ENCODE measurements at regions not wholly inside any gene's neighbourhood (a gene's known extent, or its start where the extent isn't known, plus 50 kb on each side); places are given as distances from the start of the nearest gene placed in this dataset.
A peak's percentile ranks its signal among the peaks of the same experiment; 100 is the strongest.
"Not testable (repeated sequence)": the region's sequence is repeated elsewhere in the genome, so short reads cannot be mapped to it uniquely, and the experiment has no call there.

- CTCF ChIA-PET, result interaction anchor here (0.9 kb wide), 1 partner anchor 1401 kb away, joined by 3 read pairs; no protein-coding TSS in a partner anchor
- TF ChIP-seq FOXM1 (IDR thresholded peaks at IDR 0.05; ENCODE audit: borderline replicate concordance), result no peak
- TF ChIP-seq ARNT (IDR thresholded peaks at IDR 0.05), result no peak
- no peak for TF ChIP-seq FOXK2 (IDR thresholded peaks at IDR 0.05)
- TF ChIP-seq ZNF384 (IDR thresholded peaks at IDR 0.05), result no peak
- TF ChIP-seq CTBP1 (IDR thresholded peaks at IDR 0.05; ENCODE audit: borderline replicate concordance), result no peak
- TF ChIP-seq BHLHE40 (IDR thresholded peaks at IDR 0.05; ENCODE audit: borderline replicate concordance), result no peak
- TF ChIP-seq HDGF (IDR thresholded peaks at IDR 0.05; ENCODE audit: borderline replicate concordance), result no peak
- TF ChIP-seq LEF1 (IDR thresholded peaks at IDR 0.05; ENCODE audit: borderline replicate concordance), result no peak
- no peak for TF ChIP-seq TARDBP (IDR thresholded peaks at IDR 0.05)
- TF ChIP-seq SUZ12 (IDR thresholded peaks at IDR 0.05), result no peak
- DNase-seq (ENCODE audit: extremely low spot score), result no peak
- POLR2A ChIA-PET, result no interaction called here
Measured at GRCh38 chr13:83794583-83794982, 87.7 kb downstream of the SLITRK1 start.

- peak; percentile 62 for DNase-seq (ENCODE audit: extremely low spot score)
- POLR2A ChIA-PET, result no interaction called here
Measured at GRCh38 chr13:83780227-83780626, 102.0 kb downstream of the SLITRK1 start.

GRCh38 chr13:83773961-83774360, 108.3 kb downstream of the SLITRK1 start:
- TF ChIP-seq PKNOX1 (IDR thresholded peaks at IDR 0.05) (no peak), FOXM1 (IDR thresholded peaks at IDR 0.05; ENCODE audit: borderline replicate concordance) (no peak), TARDBP (IDR thresholded peaks at IDR 0.05) (no peak), CTBP1 (IDR thresholded peaks at IDR 0.05; ENCODE audit: borderline replicate concordance) (no peak), L3MBTL2 (conservative IDR thresholded peaks at IDR 0.05) (no peak), FOXK2 (IDR thresholded peaks at IDR 0.05) (no peak)
- ChIA-PET POLR2A (no interaction called here), CTCF (interaction anchor here (0.6 kb wide), 1 partner anchor 270 kb away, joined by 4 read pairs; no protein-coding TSS in a partner anchor)
- DNase-seq (ENCODE audit: extremely low spot score), result no peak

More at GRCh38 chr13:83780227-83780626, 102.0 kb downstream of the SLITRK1 start:
- CTCF ChIA-PET, result interaction anchor here (0.6 to 0.7 kb wide), 4 partner anchors 11 to 1861 kb away, joined by 3 to 5 read pairs (median 3); no protein-coding TSS in a partner anchor
- TF ChIP-seq BHLHE40 (IDR thresholded peaks at IDR 0.05; ENCODE audit: borderline replicate concordance) (no peak), SUZ12 (IDR thresholded peaks at IDR 0.05) (no peak), L3MBTL2 (conservative IDR thresholded peaks at IDR 0.05) (no peak), HDGF (IDR thresholded peaks at IDR 0.05; ENCODE audit: borderline replicate concordance) (no peak), NFRKB (IDR thresholded peaks at IDR 0.05) (no peak), ELF4 (IDR thresholded peaks at IDR 0.05) (no peak), FOXK2 (IDR thresholded peaks at IDR 0.05) (no peak), SP1 (IDR thresholded peaks at IDR 0.05) (no peak), PKNOX1 (IDR thresholded peaks at IDR 0.05) (no peak), TARDBP (IDR thresholded peaks at IDR 0.05) (no peak), ZNF384 (IDR thresholded peaks at IDR 0.05) (no peak), ARNT (IDR thresholded peaks at IDR 0.05) (no peak), FOXM1 (IDR thresholded peaks at IDR 0.05; ENCODE audit: borderline replicate concordance) (no peak), CTBP1 (IDR thresholded peaks at IDR 0.05; ENCODE audit: borderline replicate concordance) (no peak)

GRCh38 chr13:83765796-83766195, 116.5 kb downstream of the SLITRK1 start:
- TF ChIP-seq LEF1 (IDR thresholded peaks at IDR 0.05; ENCODE audit: borderline replicate concordance) (no peak), FOXK2 (IDR thresholded peaks at IDR 0.05) (no peak), FOXA1 (IDR thresholded peaks at IDR 0.05) (no peak), ELF4 (IDR thresholded peaks at IDR 0.05) (no peak), BHLHE40 (IDR thresholded peaks at IDR 0.05; ENCODE audit: borderline replicate concordance) (no peak), TARDBP (IDR thresholded peaks at IDR 0.05) (no peak), SUZ12 (IDR thresholded peaks at IDR 0.05) (no peak), NFRKB (IDR thresholded peaks at IDR 0.05) (no peak)
- ChIA-PET POLR2A (no interaction called here), CTCF (no interaction called here)
- no peak for DNase-seq (ENCODE audit: extremely low spot score)

- POLR2A ChIA-PET, result no interaction called here
- CTCF ChIA-PET, result no interaction called here
- no peak for TF ChIP-seq BHLHE40 (IDR thresholded peaks at IDR 0.05; ENCODE audit: borderline replicate concordance)
- TF ChIP-seq FOXM1 (IDR thresholded peaks at IDR 0.05; ENCODE audit: borderline replicate concordance), result no peak
- no peak for TF ChIP-seq FOXK2 (IDR thresholded peaks at IDR 0.05)
- no peak for TF ChIP-seq LEF1 (IDR thresholded peaks at IDR 0.05; ENCODE audit: borderline replicate concordance)
- TF ChIP-seq PKNOX1 (IDR thresholded peaks at IDR 0.05), result no peak
- no peak for TF ChIP-seq CTBP1 (IDR thresholded peaks at IDR 0.05; ENCODE audit: borderline replicate concordance)
- no peak for TF ChIP-seq ARNT (IDR thresholded peaks at IDR 0.05)
- no peak for TF ChIP-seq HDGF (IDR thresholded peaks at IDR 0.05; ENCODE audit: borderline replicate concordance)
- no peak for TF ChIP-seq FOXA1 (IDR thresholded peaks at IDR 0.05)
- DNase-seq (ENCODE audit: extremely low spot score), result no peak
Measured at GRCh38 chr13:83761631-83762030, 120.6 kb downstream of the SLITRK1 start.

GRCh38 chr13:83755210-83755609, 127.1 kb downstream of the SLITRK1 start:
- POLR2A ChIA-PET; CTCF ChIA-PET; DNase-seq (ENCODE audit: extremely low spot score): not testable (repeated sequence)
